Keratinocyte (primary cell): ENCODE measurements at regions not wholly inside any gene's neighbourhood (a gene's known extent, or its start where the extent isn't known, plus 50 kb on each side); places are given as distances from the start of the nearest gene placed in this dataset.

ENCODE experiments used
- DNase-seq: peaks from one replicate; pipeline ENCODE4 v3.0.0-alpha.2; 2011; ENCODE audit warnings: low read depth, missing footprints, low spot score
- FAIRE-seq: peaks from 2 replicates; lab custom pipeline; 2011; peaks lifted over from hg19 to GRCh38; lab: Jason Lieb, UNC
- H2AFZ ChIP-seq: 2 replicates; pipeline ENCODE4 v1.6.0; 2012; ENCODE audit warnings: low read length, control low read depth, inconsistent platforms; ENCODE audit not compliant: control insufficient read depth
- H3K27ac ChIP-seq: 2 replicates; pipeline ENCODE4 v1.5.1; 2011; ENCODE audit warnings: low read length; ENCODE audit not compliant: control insufficient read depth, insufficient read depth
- H3K27me3 ChIP-seq: 3 replicates; pipeline ENCODE4 v1.6.0; 2011; ENCODE audit warnings: low read length; ENCODE audit not compliant: control insufficient read depth, insufficient read depth; ENCODE audit errors: extremely low read depth
- H3K36me3 ChIP-seq, 2 experiments: 2 replicates in 1 of 2; 3 replicates in 1 of 2; pipeline ENCODE4 v1.5.1; 2011; ENCODE audit warnings: low read length in 2 of 2, mild to moderate bottlenecking in 1 of 2; ENCODE audit not compliant: control insufficient read depth in 2 of 2, insufficient read depth in 2 of 2; ENCODE audit errors: extremely low read depth in 1 of 2
- H3K4me1 ChIP-seq: 3 replicates; pipeline ENCODE4 v1.5.1; 2011; ENCODE audit warnings: low read length; ENCODE audit not compliant: control insufficient read depth, insufficient read depth; ENCODE audit errors: extremely low read depth
- H3K4me2 ChIP-seq: 3 replicates; pipeline ENCODE4 v1.6.0; 2011; ENCODE audit warnings: low read depth, low read length; ENCODE audit not compliant: control insufficient read depth, insufficient read depth; ENCODE audit errors: extremely low read depth
- H3K4me3 ChIP-seq, 3 experiments: fragments of 200-600 bp in 1 of 3; sonication (generic) in 1 of 3; 2 replicates in 2 of 3; 3 replicates in 1 of 3; pipeline ENCODE4 v1.5.1; 2011 to 2016; ENCODE audit warnings: low read length in 3 of 3, mild to moderate bottlenecking in 3 of 3, control low read depth in 2 of 3, inconsistent platforms in 1 of 3, low read depth in 1 of 3, mixed read lengths in 1 of 3, mixed run types in 1 of 3, moderate library complexity in 1 of 3; ENCODE audit not compliant: control insufficient read depth in 2 of 3, insufficient read depth in 2 of 3; ENCODE audit errors: extremely low read depth in 1 of 3
- H3K79me2 ChIP-seq: 2 replicates; pipeline ENCODE4 v1.6.0; 2012; ENCODE audit warnings: low read length; ENCODE audit not compliant: control insufficient read depth, insufficient read depth
- H3K9ac ChIP-seq: 3 replicates; pipeline ENCODE4 v1.6.0; 2011; ENCODE audit warnings: low read length; ENCODE audit not compliant: control insufficient read depth, insufficient read depth; ENCODE audit errors: extremely low read depth
- H3K9me1 ChIP-seq: 3 replicates; pipeline ENCODE4 v1.6.0; 2011; ENCODE audit warnings: low read length; ENCODE audit not compliant: control insufficient read depth, insufficient read depth; ENCODE audit errors: extremely low read depth
- H3K9me3 ChIP-seq: 2 replicates; pipeline ENCODE4 v1.5.1; 2012; ENCODE audit warnings: low read depth, low read length; ENCODE audit not compliant: control insufficient read depth
- H4K20me1 ChIP-seq: 3 replicates; pipeline ENCODE4 v1.6.0; 2011; ENCODE audit warnings: low read length; ENCODE audit not compliant: control insufficient read depth, insufficient read depth; ENCODE audit errors: extremely low read depth
- EZH2 ChIP-seq: IDR thresholded peaks from one replicate; pipeline ENCODE4 v1.6.1; 2012; ENCODE audit warnings: inconsistent platforms, mild to moderate bottlenecking, low read length, moderate library complexity
- dilution Hi-C: fragments of 300-500 bp; cut with MboI; formaldehyde crosslinking; loops from one replicate; pipeline ENCODE4 v1.7.0; 2020; ENCODE audit warnings: low sequenced_read_pairs; ENCODE audit not compliant: extremely low pct_ligation_motif_present
- TF ChIP-seq, protein P1 (sequence below), 3 experiments: IDR thresholded peaks in 1 of 3; conservative IDR thresholded peaks in 1 of 3; optimal IDR thresholded peaks in 1 of 3; 2 replicates in 2 of 3; 3 replicates in 1 of 3; pipeline versions ENCODE3 to v1.5.1; 2011; ENCODE audit warnings: low read length in 3 of 3, mild to moderate bottlenecking in 3 of 3, moderate library complexity in 2 of 3, control low read depth in 1 of 3, inconsistent platforms in 1 of 3; ENCODE audit not compliant: insufficient read depth in 2 of 3; ENCODE audit errors: extremely low read depth in 1 of 3

- Histone ChIP-seq H3K4me2 (no peak overlapping the region), H3K4me3 (no peak overlapping the region), H3K9me1 (no peaks in the 10 kb centered on the region), H4K20me1 (no peaks in the 10 kb centered on the region), H3K27ac (no peak overlapping the region), H3K79me2 (no peaks in the 10 kb centered on the region), H3K27me3 (no peaks in the 10 kb centered on the region), H2AFZ (no peak overlapping the region), H3K9ac (no peak overlapping the region), H3K4me1 (peaks cover 15% of the 10 kb centered on the region), H3K9me3 (no peaks in the 10 kb centered on the region), H3K36me3 (no peaks in the 10 kb centered on the region)
- no peak for TF ChIP-seq EZH2
- TF ChIP-seq, protein P1, sequence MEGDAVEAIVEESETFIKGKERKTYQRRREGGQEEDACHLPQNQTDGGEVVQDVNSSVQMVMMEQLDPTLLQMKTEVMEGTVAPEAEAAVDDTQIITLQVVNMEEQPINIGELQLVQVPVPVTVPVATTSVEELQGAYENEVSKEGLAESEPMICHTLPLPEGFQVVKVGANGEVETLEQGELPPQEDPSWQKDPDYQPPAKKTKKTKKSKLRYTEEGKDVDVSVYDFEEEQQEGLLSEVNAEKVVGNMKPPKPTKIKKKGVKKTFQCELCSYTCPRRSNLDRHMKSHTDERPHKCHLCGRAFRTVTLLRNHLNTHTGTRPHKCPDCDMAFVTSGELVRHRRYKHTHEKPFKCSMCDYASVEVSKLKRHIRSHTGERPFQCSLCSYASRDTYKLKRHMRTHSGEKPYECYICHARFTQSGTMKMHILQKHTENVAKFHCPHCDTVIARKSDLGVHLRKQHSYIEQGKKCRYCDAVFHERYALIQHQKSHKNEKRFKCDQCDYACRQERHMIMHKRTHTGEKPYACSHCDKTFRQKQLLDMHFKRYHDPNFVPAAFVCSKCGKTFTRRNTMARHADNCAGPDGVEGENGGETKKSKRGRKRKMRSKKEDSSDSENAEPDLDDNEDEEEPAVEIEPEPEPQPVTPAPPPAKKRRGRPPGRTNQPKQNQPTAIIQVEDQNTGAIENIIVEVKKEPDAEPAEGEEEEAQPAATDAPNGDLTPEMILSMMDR (optimal IDR thresholded peaks at IDR 0.05 in 1 of 3, IDR thresholded peaks at IDR 0.05 in 1 of 3, conservative IDR thresholded peaks at IDR 0.05 in 1 of 3; ENCODE audit: extremely low read depth in 1 of 3, insufficient read depth in 2 of 3, low read length in 3 of 3): no peak
- FAIRE-seq (no peak), DNase-seq (no peak)
- dilution Hi-C loops: no loop called here
Observed at GRCh38 chr6:106728296-106728870, 99.0 kb downstream of the QRSL1 start.

DNA sequence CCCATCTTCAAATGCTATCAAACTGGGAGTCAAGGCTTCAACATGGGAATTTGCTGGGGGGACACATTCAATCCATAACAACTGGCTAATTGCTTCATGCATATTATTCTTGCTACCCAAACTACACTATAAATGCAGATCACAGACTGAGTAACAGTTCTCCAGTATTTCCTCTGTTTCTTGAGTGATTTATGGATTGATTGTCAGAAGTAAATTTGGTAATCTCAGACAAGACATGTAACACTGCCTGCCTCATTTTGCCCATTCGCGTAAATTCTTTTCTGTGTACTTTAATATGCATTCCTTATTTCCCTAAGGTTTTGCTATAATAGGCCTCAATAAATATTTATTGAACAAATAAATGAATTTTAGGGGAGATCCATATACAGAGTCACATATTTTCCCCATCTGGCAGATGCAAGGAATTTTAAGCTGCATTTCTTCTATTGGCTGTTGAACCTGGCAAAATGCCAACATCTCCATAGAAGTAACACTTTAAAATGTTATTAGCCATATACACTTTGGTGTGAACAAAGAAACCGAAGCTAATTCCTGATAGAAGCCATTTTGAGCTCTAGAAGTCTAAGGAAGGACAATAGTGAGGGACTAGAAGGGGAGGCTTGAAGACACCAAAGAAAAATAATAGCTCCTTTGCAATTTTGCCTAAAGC, 98.2 kb downstream of the QRSL1 start:
- no peak for FAIRE-seq
- TF ChIP-seq, protein P1 (optimal IDR thresholded peaks at IDR 0.05 in 1 of 3, IDR thresholded peaks at IDR 0.05 in 1 of 3, conservative IDR thresholded peaks at IDR 0.05 in 1 of 3; ENCODE audit: extremely low read depth in 1 of 3, insufficient read depth in 2 of 3, low read length in 3 of 3): no peak
- TF ChIP-seq EZH2: no peak
- dilution Hi-C loops: no loop called here
- Histone ChIP-seq H2AFZ (no peak overlapping the region), H3K4me1 (peaks cover 8% of the 10 kb centered on the region), H3K4me3 (no peak overlapping the region), H3K4me2 (no peak overlapping the region), H4K20me1 (no peaks in the 10 kb centered on the region), H3K27me3 (no peaks in the 10 kb centered on the region), H3K9me3 (no peaks in the 10 kb centered on the region), H3K36me3 (no peaks in the 10 kb centered on the region), H3K79me2 (no peaks in the 10 kb centered on the region), H3K9me1 (no peaks in the 10 kb centered on the region), H3K9ac (no peak overlapping the region), H3K27ac (no peak overlapping the region)
- no peak for DNase-seq
